ENCODE measurements at regions not wholly inside any gene's neighbourhood (a gene's known extent, or its start where the extent isn't known, plus 50 kb on each side); places are given as distances from the start of the nearest gene placed in this dataset.
"Not testable (repeated sequence)": the region's sequence is repeated elsewhere in the genome, so short reads cannot be mapped to it uniquely, and the experiment has no call there.

- no peak for DNase-seq
Measured at GRCh38 chr10:4249841-4250586, 465.0 kb upstream of the KLF6 start.

GRCh38 chr10:4247379-4247778 lies 462.4 kb upstream of the KLF6 start:
- no peak for DNase-seq

- DNase-seq, result no peak
Measured at GRCh38 chr10:4246881-4247358, 461.9 kb upstream of the KLF6 start.

- DNase-seq, result no peak
Measured at GRCh38 chr10:4243651-4244050, 458.6 kb upstream of the KLF6 start.

GRCh38 chr10:4243169-4243568 lies 458.2 kb upstream of the KLF6 start:
- DNase-seq, result no peak

- DNase-seq, result no peak
Measured at GRCh38 chr10:4242561-4243035, 457.6 kb upstream of the KLF6 start.

- peak; percentile 85 for DNase-seq
Measured at GRCh38 chr10:4241724-4242345, 456.8 kb upstream of the KLF6 start.

GRCh38 chr10:4240608-4241197 lies 455.7 kb upstream of the KLF6 start:
- DNase-seq, result no peak

- DNase-seq, result no peak
Measured at GRCh38 chr10:4239186-4239585, 454.2 kb upstream of the KLF6 start.

- DNase-seq, result not testable (repeated sequence)
Measured at GRCh38 chr10:4236905-4237304, 451.9 kb upstream of the KLF6 start.

GRCh38 chr10:4234661-4235060 lies 449.7 kb upstream of the KLF6 start:
- no peak for DNase-seq

- no peak for DNase-seq
Measured at GRCh38 chr10:4231439-4231838, 446.4 kb upstream of the KLF6 start.

GRCh38 chr10:4230036-4230435 lies 445.0 kb upstream of the KLF6 start:
- DNase-seq, result no peak

GRCh38 chr10:4229106-4229505 lies 444.1 kb upstream of the KLF6 start:
- no peak for DNase-seq

- DNase-seq, result no peak
Measured at GRCh38 chr10:4227586-4227985, 442.6 kb upstream of the KLF6 start.

- no peak for DNase-seq
Measured at GRCh38 chr10:4226941-4227540, 442.0 kb upstream of the KLF6 start.

GRCh38 chr10:4224178-4224577 lies 439.2 kb upstream of the KLF6 start:
- DNase-seq, result no peak

- not testable (repeated sequence) for DNase-seq
Measured at GRCh38 chr10:4221310-4221709, 436.3 kb upstream of the KLF6 start.

GRCh38 chr10:4219901-4220300 lies 434.9 kb upstream of the KLF6 start:
- DNase-seq, result no peak

- no peak for DNase-seq
Measured at GRCh38 chr10:4217653-4218052, 432.6 kb upstream of the KLF6 start.

GRCh38 chr10:4217187-4217586 lies 432.2 kb upstream of the KLF6 start:
- DNase-seq, result no peak

- DNase-seq, result no peak
Measured at GRCh38 chr10:4216726-4217125, 431.7 kb upstream of the KLF6 start.

- DNase-seq, result no peak
Measured at GRCh38 chr10:4215963-4216575, 431.1 kb upstream of the KLF6 start.

Measured in left hindlimb (tissue), 1 donor.